HG03039 (cell line): ENCODE measurements at regions not wholly inside any gene's neighbourhood (a gene's known extent, or its start where the extent isn't known, plus 50 kb on each side); places are given as distances from the start of the nearest gene placed in this dataset.
"Not testable (repeated sequence)": the region's sequence is repeated elsewhere in the genome, so short reads cannot be mapped to it uniquely, and the experiment has no call there.

Source experiments
- ATAC-seq: cut with Tn5 transposase; IDR thresholded peaks from one replicate; pipeline ENCODE4 v1.9.1; 2021; ENCODE audit warnings: mild to moderate bottlenecking, moderate library complexity; ENCODE audit not compliant: unreplicated experiment

GRCh38 chr14:53858345-53858684 lies 98.3 kb downstream of the BMP4 start:
- no peak for ATAC-seq

DNA sequence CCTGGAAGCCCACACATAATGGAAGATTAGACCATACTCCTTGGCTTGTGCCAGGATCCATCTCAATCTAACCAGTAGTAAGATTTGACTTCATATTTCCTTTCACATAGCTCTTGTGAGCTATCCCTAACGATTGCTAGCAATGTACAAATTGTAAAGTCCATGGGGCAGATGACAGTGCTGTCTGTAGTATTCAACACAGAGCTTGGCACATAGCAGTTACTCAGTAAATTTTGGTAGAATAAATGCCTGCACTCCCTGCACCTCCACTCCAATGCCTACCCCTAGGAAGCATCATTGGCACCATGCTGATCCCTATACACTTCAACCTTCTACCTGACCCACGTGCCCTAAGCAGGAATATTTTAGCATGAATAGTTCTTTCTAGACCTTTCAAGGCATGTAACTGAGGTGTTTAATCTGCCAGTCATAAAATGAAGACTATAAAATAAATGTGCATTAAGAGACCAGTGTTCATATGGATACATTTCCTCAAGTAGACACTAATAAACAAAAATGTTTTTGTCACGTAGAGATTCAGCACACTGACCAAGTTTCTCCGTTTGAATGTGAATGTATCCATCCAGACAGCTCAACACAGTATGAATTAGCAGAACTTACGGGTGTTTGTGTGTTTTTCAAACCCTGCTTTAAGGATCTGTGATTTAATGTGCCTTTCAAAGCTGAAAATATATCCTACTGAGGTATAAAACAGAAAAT lies 98.8 kb downstream of the BMP4 start:
- ATAC-seq: no peak

GRCh38 chr14:53855574-53855973 lies 101.1 kb downstream of the BMP4 start:
- ATAC-seq: no peak

DNA sequence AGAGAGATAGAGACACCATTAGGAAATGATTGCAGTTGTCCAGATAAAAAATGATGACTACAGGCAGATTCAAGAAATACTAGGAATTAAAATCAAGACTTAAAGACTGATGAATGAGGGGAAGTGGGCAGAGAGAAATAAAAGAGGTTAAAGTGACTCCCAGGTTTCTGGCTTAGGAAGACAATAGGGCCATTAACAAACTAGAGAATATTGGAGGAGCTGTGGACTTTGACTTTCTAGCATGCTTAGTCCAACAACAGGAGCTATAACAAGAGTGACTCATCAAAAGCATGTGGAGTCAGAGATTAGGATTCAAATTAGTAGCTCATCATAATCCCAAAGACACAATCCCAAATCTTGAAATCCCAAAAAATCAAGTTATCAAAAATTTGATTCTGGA lies 101.5 kb downstream of the BMP4 start:
- no peak for ATAC-seq

DNA sequence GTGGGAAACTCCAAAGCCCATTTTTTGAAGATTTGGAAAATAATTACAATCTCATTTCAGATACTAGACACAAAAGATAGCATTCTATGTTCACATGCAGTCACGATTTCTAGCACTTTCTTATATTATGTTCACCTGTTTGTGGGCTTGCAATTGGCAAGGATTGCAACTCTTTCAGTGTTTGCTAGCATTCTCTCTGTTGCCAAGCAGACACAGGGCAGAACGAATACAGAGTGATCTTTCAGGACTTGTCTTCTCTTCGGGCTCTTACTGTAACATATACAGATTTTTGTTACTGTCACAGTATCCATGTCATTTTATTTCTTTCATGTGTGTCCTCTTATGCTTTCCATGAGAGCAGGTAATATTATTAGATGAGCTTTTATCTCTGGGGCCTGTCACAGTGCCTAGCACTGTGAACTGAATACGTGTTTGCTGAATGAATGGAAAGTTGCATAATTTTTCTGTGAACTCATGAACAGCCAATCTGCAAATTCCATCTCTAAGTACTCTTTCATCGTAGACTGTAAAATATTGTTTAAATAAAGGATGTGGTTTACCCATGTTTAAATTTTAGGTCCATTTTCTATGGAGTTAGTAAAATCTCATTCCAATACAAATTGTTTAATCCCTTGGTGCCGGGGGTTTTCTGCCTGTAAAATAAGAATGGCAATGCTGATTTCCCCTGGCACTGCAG lies 105.1 kb downstream of the BMP4 start:
- no peak for ATAC-seq

GRCh38 chr14:53850714-53851296 lies 105.8 kb downstream of the BMP4 start:
- ATAC-seq: no peak

- no peak for ATAC-seq
Observed at GRCh38 chr14:53849549-53849948, 107.1 kb downstream of the BMP4 start.

DNA sequence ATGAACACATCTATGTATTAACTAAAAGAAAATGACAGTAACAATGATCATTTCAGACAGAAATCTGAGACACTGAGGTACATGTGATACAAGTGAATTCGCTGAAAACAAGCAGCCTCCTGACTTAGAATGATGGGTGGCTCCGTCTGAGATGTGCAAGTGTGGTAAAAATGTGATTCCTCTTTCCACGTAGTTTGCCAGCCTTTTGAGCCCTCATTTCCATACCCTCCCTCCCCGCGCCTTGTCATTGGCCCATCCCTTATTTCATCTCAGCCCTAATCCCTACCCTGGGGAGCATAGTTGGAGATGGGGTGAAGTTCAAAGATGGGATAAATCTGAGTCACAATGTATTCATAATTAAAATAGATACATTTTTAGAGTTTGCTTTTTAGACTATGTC lies 107.8 kb downstream of the BMP4 start:
- no peak for ATAC-seq

GRCh38 chr14:53847881-53848280 lies 108.7 kb downstream of the BMP4 start:
- ATAC-seq: no peak

GRCh38 chr14:53847057-53847456 lies 109.6 kb downstream of the BMP4 start:
- no peak for ATAC-seq

- no peak for ATAC-seq
Observed at GRCh38 chr14:53845813-53846693, 110.6 kb downstream of the BMP4 start.

GRCh38 chr14:53842938-53843337 lies 113.7 kb downstream of the BMP4 start:
- no peak for ATAC-seq

DNA sequence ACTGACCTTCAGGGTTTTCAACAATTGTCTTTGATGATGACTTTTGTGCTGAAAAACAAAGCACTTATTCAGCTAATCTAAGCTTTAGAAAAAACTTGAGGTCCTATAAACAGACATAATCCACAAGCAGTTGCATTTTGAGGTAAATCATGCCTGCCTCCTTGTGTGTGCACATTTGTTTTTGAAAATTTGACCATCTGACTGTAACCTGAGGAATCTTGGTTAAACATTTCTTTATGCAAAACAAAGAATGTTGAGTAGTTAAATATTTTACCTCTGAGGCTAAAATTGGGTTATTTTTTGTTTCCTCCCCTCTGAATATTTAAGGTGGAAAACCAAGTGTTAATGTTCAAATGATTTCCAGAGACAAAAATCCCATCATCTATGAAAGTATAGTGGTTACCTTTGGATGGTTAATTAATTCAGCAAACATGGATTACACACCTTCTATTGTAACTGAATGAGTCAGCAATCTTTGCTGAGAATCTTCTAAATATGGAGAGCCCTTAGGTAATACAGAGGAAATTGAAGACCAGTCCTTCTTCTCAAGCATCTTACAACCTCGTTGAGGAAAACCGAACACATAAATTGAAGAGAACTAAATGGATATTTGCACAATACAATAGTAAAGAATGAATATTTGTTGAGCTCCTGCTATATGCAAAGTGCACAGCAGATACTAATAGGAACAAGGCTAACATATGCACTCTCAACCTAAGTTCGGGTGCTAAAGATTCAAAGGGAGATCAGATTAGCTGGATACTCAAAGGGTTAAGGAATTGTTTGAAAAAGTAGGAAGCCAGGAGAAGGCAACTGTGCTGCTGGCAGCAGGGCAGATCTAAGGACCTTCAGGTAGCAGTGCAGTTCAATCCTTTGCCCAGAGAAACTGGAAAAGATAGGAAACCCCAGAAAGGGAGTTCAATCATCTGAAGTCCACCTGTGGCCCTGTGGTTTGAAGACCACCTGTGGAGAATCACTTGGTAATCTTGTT lies 115.2 kb downstream of the BMP4 start:
- no peak for ATAC-seq

DNA sequence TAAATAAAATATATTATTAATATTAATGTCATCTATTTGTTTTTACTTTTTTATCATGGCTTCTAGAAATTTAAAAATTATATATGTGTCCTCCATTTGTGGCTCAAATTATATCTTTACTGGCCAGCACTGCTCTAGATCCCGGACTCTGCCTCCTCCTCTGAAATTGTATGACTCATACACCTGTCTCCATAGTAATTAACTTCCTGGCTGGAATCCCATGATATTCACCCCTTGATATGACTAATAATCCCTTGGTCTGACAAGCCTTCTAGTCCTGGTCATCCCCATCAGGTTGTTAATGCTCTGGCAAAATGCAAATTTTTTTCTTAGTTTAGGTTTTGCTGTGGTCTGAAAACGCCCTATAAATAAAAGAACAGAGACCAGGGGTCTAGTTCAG lies 116.2 kb downstream of the BMP4 start:
- no peak for ATAC-seq

DNA sequence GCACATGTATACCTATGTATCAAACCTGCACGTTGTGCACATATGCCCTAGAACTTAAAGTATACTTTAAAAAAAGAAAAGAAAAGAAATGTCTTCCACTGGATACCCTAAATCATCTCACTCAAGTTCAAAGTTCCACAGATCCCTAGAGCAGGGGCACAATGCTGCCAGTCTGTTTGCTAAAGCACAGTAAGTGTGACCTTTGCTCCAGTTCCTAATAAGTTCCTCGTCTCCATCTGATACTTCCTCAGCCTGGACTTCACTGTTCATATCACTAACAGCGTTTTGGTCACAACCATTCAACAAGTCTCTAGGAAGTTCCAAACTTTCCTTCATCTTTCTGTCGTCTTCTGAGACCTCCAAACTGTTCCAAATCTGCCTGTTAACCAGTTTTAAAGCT lies 118.3 kb downstream of the BMP4 start:
- ATAC-seq: no peak

DNA sequence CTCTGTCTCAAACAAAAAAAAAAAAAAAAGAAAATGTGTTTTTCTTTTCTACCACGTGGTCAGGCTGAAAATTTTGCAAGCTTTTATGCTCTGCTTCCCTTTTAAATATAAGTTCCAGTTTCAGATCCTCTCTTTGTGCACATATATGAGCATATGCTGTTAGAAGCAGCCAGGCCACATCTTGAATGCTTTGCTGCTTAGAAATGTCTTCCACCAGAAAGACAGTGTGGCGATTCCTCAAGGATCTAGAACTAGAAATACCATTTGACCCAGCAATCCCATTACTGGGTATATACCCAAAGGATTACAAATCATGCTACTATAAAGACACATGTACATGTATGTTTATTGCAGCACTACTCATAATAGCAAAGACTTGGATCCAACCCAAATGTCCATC lies 119.0 kb downstream of the BMP4 start:
- ATAC-seq: not testable (repeated sequence)

DNA sequence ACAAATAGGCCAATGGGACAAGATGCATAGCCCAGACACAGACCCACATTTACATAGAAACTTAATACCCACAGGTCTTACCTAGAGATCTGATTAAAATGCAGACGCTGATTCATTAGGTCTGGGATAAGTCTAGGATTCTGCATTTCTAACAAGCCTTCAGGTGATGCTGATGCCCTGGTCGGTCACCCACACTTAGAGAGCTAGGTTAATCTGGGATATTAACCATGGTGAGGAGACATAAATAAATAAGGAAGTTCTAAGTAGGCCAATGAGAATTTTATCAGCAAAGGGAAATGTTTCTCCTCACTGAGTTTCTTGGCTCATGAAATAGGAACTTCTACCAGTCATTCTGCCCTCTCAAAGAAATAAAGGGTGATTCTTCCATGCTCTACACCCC lies 120.1 kb downstream of the BMP4 start:
- no peak for ATAC-seq

DNA sequence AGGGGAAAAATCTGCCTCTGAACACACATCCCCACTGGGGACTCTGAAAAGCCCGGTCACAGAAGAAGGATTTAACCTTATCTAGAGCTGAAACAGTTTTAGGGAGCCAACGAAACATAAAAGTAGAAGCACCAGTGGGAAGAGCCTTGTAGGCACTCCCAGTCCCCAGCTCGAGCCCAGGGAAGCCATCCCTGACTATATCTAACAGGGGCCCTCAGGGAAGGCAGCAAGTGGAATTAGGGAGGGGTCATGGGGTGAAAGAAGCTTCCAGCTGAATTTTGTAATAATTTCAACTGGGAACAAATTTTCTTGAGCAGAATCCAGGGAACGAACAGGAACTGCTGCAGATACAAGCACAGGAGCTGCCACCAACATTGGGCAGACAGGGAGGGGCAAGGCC lies 127.8 kb downstream of the BMP4 start:
- no peak for ATAC-seq

- ATAC-seq: no peak
Observed at GRCh38 chr14:53824061-53824460, 132.6 kb downstream of the BMP4 start.

DNA sequence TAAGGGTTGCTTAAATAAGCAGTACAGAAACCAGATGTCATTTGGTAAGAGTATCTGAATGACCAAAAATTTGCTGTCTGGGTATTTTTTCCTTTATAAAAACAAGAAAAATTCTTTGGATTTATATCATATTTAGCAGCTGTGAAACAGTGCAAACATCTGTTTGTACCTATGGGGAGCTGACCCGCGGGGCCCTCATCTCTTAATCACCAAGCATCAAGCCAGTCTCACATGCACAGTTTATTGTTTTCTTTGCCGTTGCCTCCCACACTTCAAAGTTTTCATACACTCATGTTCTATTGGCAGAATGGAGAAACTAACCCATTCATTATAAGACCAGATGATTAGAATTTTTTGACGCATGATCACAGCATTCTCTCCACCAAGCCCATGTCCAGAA lies 142.2 kb downstream of the BMP4 start:
- no peak for ATAC-seq
